AG04450 (cell line): ENCODE measurements at regions not wholly inside any gene's neighbourhood (a gene's known extent, or its start where the extent isn't known, plus 50 kb on each side); places are given as distances from the start of the nearest gene placed in this dataset.

Experiments
- CTCF ChIA-PET: fragments of 300-600, 350-600 bp; formaldehyde crosslinking; extraction: SDS; loops from one replicate; lab custom pipeline; 2022; ENCODE audit warnings: antibody characterized with exemption, inconsistent platforms; lab: Charles Lee
- POLR2A ChIA-PET: fragments of 350-600 bp; formaldehyde crosslinking; extraction: SDS; loops from one replicate; lab custom pipeline; 2021; ENCODE audit warnings: antibody characterized with exemption, inconsistent platforms; lab: Yijun Ruan, JAX
- DNase-seq: peaks from one replicate; pipeline ENCODE4 v3.0.0-alpha.2; 2011; ENCODE audit warnings: low read depth, low spot score
- H3K27ac ChIP-seq: one replicate; pipeline ENCODE4 v1.5.1; 2012; ENCODE audit warnings: low read depth, low read length, control low read depth
- H3K27me3 ChIP-seq: one replicate; pipeline ENCODE4 v1.6.0; 2012; ENCODE audit warnings: low read length; ENCODE audit not compliant: control insufficient read depth, insufficient read depth
- H3K4me3 ChIP-seq: 2 replicates; pipeline ENCODE4 v1.5.1; 2011; ENCODE audit warnings: mild to moderate bottlenecking, low read depth, low read length, control low read depth
- H3K9me3 ChIP-seq: 2 replicates; pipeline ENCODE4 v1.5.1; 2012; ENCODE audit warnings: low read length; ENCODE audit not compliant: control insufficient read depth, insufficient read depth
- CTCF ChIP-seq: IDR thresholded peaks from 2 replicates; pipeline ENCODE4 v1.5.1; 2011; ENCODE audit warnings: low read depth, low read length, control low read depth, inconsistent platforms

DNA sequence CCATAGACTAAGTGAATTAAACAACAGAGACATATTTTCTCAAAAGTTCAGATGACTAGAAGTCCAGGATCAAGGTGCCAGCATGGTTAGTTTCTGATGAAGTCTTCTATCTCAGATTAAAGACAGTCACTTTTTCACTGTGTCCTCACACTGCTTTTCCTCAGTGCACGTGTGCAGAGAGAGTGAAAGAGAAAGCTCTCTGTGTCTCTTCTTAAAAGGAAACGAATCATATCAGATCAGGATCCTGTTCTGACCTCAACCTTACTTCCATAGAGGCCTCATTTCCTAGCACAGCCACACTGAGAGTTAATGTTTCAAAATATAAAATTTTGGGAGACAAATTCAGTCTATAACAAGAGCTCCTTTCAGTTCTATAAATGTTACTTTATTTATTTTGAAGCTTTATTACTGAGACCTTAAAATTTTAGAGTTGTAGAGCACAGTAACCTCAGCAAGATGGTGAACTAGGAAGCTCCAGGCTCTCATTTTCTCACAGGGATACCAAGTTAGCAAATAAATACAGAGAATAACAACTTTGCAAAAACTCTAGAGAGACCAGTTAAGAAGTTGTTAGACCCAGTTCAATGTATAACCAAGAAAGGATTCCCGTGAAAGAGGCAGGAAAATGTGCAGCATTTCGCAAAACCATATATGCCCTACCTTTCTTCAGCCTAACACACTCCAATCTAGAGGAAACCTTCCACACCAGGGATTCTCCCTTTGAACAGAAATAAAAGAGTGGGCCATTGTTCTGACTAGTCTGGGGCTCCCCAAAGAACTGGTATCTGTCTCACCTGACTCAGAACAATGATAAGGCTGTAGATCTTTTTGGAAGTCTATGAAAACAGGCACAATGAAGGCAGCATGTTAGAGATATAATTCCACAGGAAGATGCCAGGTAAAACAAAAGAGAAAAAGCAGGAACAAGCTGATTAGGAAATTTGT is 372.2 kb downstream of the MRPL39 start:
- H3K4me3 ChIP-seq, result no peak overlapping the region
- no peaks in the 10 kb centered on the region for H3K27me3 ChIP-seq
- no peak overlapping the region for H3K27ac ChIP-seq
- DNase-seq, result no peak
- H3K9me3 ChIP-seq, result no peaks in the 10 kb centered on the region
- ChIA-PET POLR2A (no interaction called here), CTCF (no interaction called here)
- no peak for TF ChIP-seq CTCF

GRCh38 chr21:25220954-25221353 is 386.3 kb downstream of the MRPL39 start:
- no peaks in the 10 kb centered on the region for H3K9me3 ChIP-seq
- H3K4me3 ChIP-seq, result no peak overlapping the region
- no peak overlapping the region for H3K27ac ChIP-seq
- POLR2A ChIA-PET, result interaction anchor here (0.6 kb wide), 1 partner anchor 23 kb away, joined by 4 read pairs; no protein-coding TSS in a partner anchor
- H3K27me3 ChIP-seq, result no peaks in the 10 kb centered on the region
- CTCF ChIA-PET, result no interaction called here
- DNase-seq, result no peak
- TF ChIP-seq CTCF, result no peak

GRCh38 chr21:25220169-25220568 is 387.1 kb downstream of the MRPL39 start:
- DNase-seq, result no peak
- CTCF ChIA-PET, result no interaction called here
- TF ChIP-seq CTCF, result no peak

GRCh38 chr21:25215698-25216384 is 391.4 kb downstream of the MRPL39 start:
- DNase-seq, result no peak
- CTCF ChIA-PET, result interaction anchor here (0.7 kb wide), 1 partner anchor 26 kb away, joined by 3 read pairs; no protein-coding TSS in a partner anchor
- Histone ChIP-seq H3K27me3 (no peaks in the 10 kb centered on the region), H3K27ac (no peak overlapping the region), H3K9me3 (no peaks in the 10 kb centered on the region), H3K4me3 (no peak overlapping the region)
- TF ChIP-seq CTCF, result no peak
- POLR2A ChIA-PET, result no interaction called here

More at GRCh38 chr21:25220169-25220568, 387.1 kb downstream of the MRPL39 start:
- no peak overlapping the region for H3K27ac ChIP-seq
- no peak overlapping the region for H3K4me3 ChIP-seq
- no peaks in the 10 kb centered on the region for H3K27me3 ChIP-seq
- POLR2A ChIA-PET, result no interaction called here
- H3K9me3 ChIP-seq, result no peaks in the 10 kb centered on the region

DNA sequence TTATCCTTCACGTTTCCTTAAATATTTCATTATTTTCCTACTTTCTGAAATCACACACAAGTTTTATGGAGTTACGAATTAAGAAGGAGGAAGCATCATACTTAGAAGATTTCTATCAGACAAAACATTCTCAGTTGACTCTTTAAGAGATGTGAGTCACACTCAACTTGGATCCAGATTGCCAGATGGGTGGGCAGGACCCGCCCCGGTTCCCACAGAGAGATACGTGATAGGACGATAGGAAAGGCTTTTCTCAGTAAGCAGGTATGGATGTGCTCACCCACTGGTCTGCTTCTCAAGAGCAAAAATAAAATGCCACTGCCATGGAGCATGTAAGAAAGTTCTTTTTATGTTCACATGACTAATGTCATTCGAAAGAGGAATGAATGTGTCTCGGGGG is 392.6 kb downstream of the MRPL39 start:
- POLR2A ChIA-PET, result interaction anchor here (0.7 kb wide), 1 partner anchor 1514 kb away, joined by 10 read pairs; no protein-coding TSS in a partner anchor
- Histone ChIP-seq H3K27ac (no peak overlapping the region), H3K4me3 (no peak overlapping the region), H3K27me3 (no peaks in the 10 kb centered on the region), H3K9me3 (no peaks in the 10 kb centered on the region)
- CTCF ChIA-PET, result no interaction called here
- DNase-seq, result no peak
- no peak for TF ChIP-seq CTCF
